ENCODE measurements at regions not wholly inside any gene's neighbourhood (a gene's known extent, or its start where the extent isn't known, plus 50 kb on each side); places are given as distances from the start of the nearest gene placed in this dataset.
A peak's percentile ranks its signal among the peaks of the same experiment; 100 is the strongest.

GRCh38 chr15:31160740-31161495 lies 59.4 kb upstream of the TRPM1 start:
- Histone ChIP-seq H2AFZ (ENCODE audit: low read length) (no peak overlapping the region), H3K27me3 (replicated peaks in 1 of 4; ENCODE audit: control insufficient read depth in 3 of 4, extremely low read depth in 1 of 4, insufficient read depth in 3 of 4, low read length in 3 of 4) (no peaks in the 10 kb centered on the region), H3K79me1 (ENCODE audit: low read depth, low read length) (no peaks in the 10 kb centered on the region), H3K9ac (replicated peaks in 1 of 4; ENCODE audit: extremely low read depth in 1 of 4, low read depth in 3 of 4, low read length in 3 of 4) (no peak overlapping the region), H3K4me1 (replicated peaks in 1 of 4; ENCODE audit: control insufficient read depth in 3 of 4, insufficient read depth in 4 of 4, low read length in 3 of 4) (peaks cover 0 to 10% (median 6%) of the 10 kb centered on the region in 4 experiments; a peak in 6 of 7 replicates), H3K36me3 (ENCODE audit: control insufficient read depth in 2 of 4, insufficient read depth in 4 of 4, low read length in 3 of 4) (no peaks in the 10 kb centered on the region), H4K91ac (replicated peaks; ENCODE audit: insufficient read length, low read length) (peak overlapping the region; percentile 9), H3K79me2 (ENCODE audit: control insufficient read depth in 1 of 2, insufficient read depth in 2 of 2, low read length in 2 of 2) (no peaks in the 10 kb centered on the region), H3K4me2 (ENCODE audit: insufficient read depth in 1 of 2, low read depth in 2 of 2, low read length in 2 of 2) (no peak overlapping the region), H3K23me2 (ENCODE audit: low read depth, low read length) (no peaks in the 10 kb centered on the region), H3K4me3 (ENCODE audit: extremely low read depth in 1 of 4, insufficient read depth in 2 of 4, low read depth in 3 of 4, low read length in 4 of 4) (no peak overlapping the region), H3K14ac (ENCODE audit: insufficient read length) (no peak overlapping the region), H3K18ac (ENCODE audit: extremely low read depth, low read length) (no peak overlapping the region), H3K9me3 (ENCODE audit: insufficient read depth in 2 of 2, low read depth in 1 of 2, low read length in 1 of 2) (no peaks in the 10 kb centered on the region), H4K20me1 (replicated peaks in 1 of 2; ENCODE audit: control insufficient read depth in 1 of 2, insufficient read depth in 2 of 2, low read length in 2 of 2) (no peaks in the 10 kb centered on the region), H2AK5ac (ENCODE audit: low read depth, low read length) (no peak overlapping the region), H3K4ac (replicated peaks; ENCODE audit: insufficient read length, low read depth, low read length) (no peak overlapping the region), H4K5ac (ENCODE audit: insufficient read length, low read depth, low read length) (no peak overlapping the region), H3K56ac (replicated peaks; ENCODE audit: insufficient read length, low read depth, low read length) (no peak overlapping the region), H2BK20ac (ENCODE audit: low read length) (peak overlapping the region; percentile 61; the same call in 1 of the 2 replicates), H3K23ac (ENCODE audit: insufficient read length) (no peak overlapping the region), H3K27ac (ENCODE audit: low read depth, low read length) (no peak overlapping the region), H2BK12ac (ENCODE audit: low read depth, low read length) (0 out of 2 replicates have a peak overlapping the region, but pooled peaks have one; percentile 50), H4K8ac (ENCODE audit: extremely low read depth, insufficient read depth, low read length) (no peak overlapping the region), H2BK5ac (ENCODE audit: low read depth, low read length) (no peak overlapping the region), H2BK15ac (ENCODE audit: low read length) (no peak overlapping the region), H2BK120ac (replicated peaks; ENCODE audit: low read depth, low read length) (no peak overlapping the region)
- ChIA-PET POLR2A (ENCODE audit: partially characterized antibody) (interaction anchor here (0.9 to 1.4 kb wide), 2 partner anchors 9 to 10 kb away, joined by 3 read pairs; no protein-coding TSS in a partner anchor), CTCF (ENCODE audit: partially characterized antibody) (interaction anchor here (1.0 to 1.8 kb wide), 2 partner anchors 36 to 327 kb away, joined by 3 to 6 read pairs; no protein-coding TSS in a partner anchor)
- FAIRE-seq (no peak), DNase-seq (ENCODE audit: low read depth in 1 of 2, low spot score in 2 of 2) (no peak)
- WGBS, 2 experiments (ENCODE audit: extremely low coverage in 1 of 2, insufficient coverage in 1 of 2, insufficient read length in 1 of 2, insufficient replicate concordance in 2 of 2, low coverage in 1 of 2, low lambda C conversion rate in 2 of 2, missing lambda C conversion rate in 1 of 2), result 91% methylated on average over 21 of the region's 25 CpGs; no CpG with 5 or more reads in 1 of the 2 experiments
- TF ChIP-seq CTCF (IDR thresholded peaks at IDR 0.05; ENCODE audit: control extremely low read depth in 1 of 3, insufficient read depth in 1 of 3, low read depth in 1 of 3, low read length in 3 of 3) (no peak), YY1 (IDR thresholded peaks at IDR 0.05; ENCODE audit: low read depth, low read length) (no peak), GTF2F1 (IDR thresholded peaks at IDR 0.05; ENCODE audit: borderline replicate concordance, low read depth, low read length) (no peak), POU5F1 (IDR thresholded peaks at IDR 0.05; ENCODE audit: low read depth, low read length) (no peak), BACH1 (IDR thresholded peaks at IDR 0.05; ENCODE audit: low read length) (no peak), BRCA1 (IDR thresholded peaks at IDR 0.05; ENCODE audit: low read depth, low read length) (no peak), TEAD4 (IDR thresholded peaks at IDR 0.05; ENCODE audit: low read depth, low read length) (no peak), NANOG (IDR thresholded peaks at IDR 0.05; ENCODE audit: insufficient read depth, low read depth, low read length, poor library complexity, severe bottlenecking) (no peak), TCF12 (IDR thresholded peaks at IDR 0.05; ENCODE audit: low read depth, low read length) (no peak), EGR1 (IDR thresholded peaks at IDR 0.05; ENCODE audit: borderline replicate concordance, low read depth, low read length) (no peak), BCL11A (IDR thresholded peaks at IDR 0.05; ENCODE audit: low read depth in 2 of 2, low read length in 2 of 2) (no peak)
